ENCODE measurements at regions not wholly inside any gene's neighbourhood (a gene's known extent, or its start where the extent isn't known, plus 50 kb on each side); places are given as distances from the start of the nearest gene placed in this dataset.
"Not testable (repeated sequence)": the region's sequence is repeated elsewhere in the genome, so short reads cannot be mapped to it uniquely, and the experiment has no call there.

DNA sequence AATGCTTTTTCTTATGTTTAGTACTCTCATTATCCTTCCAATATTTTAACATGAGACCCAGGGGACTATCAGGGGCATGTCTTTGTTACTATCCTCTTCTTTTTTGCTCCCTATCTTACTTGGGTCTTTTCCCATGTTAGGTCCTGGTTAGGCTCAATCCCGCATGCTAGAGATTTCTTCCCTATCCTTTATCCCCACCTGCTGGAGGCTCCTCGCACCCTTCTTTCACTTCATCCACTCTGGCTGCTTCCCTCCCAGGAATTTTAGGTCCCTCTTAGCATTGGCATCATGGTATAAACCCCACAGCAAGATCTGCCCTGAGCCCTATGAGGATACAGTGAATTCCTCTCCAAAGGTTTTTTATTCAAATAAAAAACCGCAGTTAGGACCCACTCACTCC, 567.3 kb downstream of the ANKRD30B start:
- not testable (repeated sequence) for H3K9me3 ChIP-seq (ENCODE audit: control insufficient read depth in 4 of 4, insufficient read depth in 3 of 4, low read length in 3 of 4); H3K27me3 ChIP-seq (ENCODE audit: control insufficient read depth in 3 of 3, insufficient read depth in 3 of 3, low read length in 2 of 3); H3K9ac ChIP-seq (ENCODE audit: insufficient read depth in 1 of 2, low read length in 2 of 2); ATAC-seq (ENCODE audit: insufficient read depth, low FRiP score); H3K4me1 ChIP-seq (ENCODE audit: control insufficient read depth in 5 of 5, insufficient read depth in 5 of 5, low read length in 5 of 5); H3K27ac ChIP-seq (ENCODE audit: low read depth in 1 of 2, low read length in 1 of 2); H3K36me3 ChIP-seq (ENCODE audit: control insufficient read depth in 4 of 4, insufficient read depth in 4 of 4, low read length in 4 of 4); DNase-seq; H3K4me3 ChIP-seq
- 40 to 43% methylated on average over 3 of the region's 3 CpGs for WGBS, 2 donors

DNA sequence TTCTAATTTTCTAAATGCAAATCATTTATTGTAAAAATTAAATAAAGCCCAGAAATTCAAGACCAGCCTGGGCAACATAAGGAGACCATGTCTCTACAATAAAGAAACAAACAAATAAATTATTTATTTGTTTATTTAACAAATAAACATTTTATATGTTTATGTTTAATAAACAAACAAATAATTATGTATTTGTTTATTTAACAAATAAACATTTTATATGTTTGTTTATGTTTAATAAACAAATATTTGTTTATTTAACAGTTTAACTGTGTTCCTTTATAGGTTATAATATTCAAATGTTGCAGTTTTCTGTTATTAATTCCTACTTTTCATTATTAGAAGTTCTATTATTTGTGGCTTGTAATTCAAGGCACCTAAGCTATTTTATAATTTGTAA, 570.7 kb downstream of the ANKRD30B start:
- not testable (repeated sequence) for H3K4me1 ChIP-seq (ENCODE audit: control insufficient read depth in 5 of 5, insufficient read depth in 5 of 5, low read length in 5 of 5); ATAC-seq (ENCODE audit: insufficient read depth, low FRiP score); H3K27me3 ChIP-seq (ENCODE audit: control insufficient read depth in 3 of 3, insufficient read depth in 3 of 3, low read length in 2 of 3); H3K9ac ChIP-seq (ENCODE audit: insufficient read depth in 1 of 2, low read length in 2 of 2); H3K27ac ChIP-seq (ENCODE audit: low read depth in 1 of 2, low read length in 1 of 2); H3K9me3 ChIP-seq (ENCODE audit: control insufficient read depth in 4 of 4, insufficient read depth in 3 of 4, low read length in 3 of 4); H3K36me3 ChIP-seq (ENCODE audit: control insufficient read depth in 4 of 4, insufficient read depth in 4 of 4, low read length in 4 of 4); DNase-seq; H3K4me3 ChIP-seq

DNA sequence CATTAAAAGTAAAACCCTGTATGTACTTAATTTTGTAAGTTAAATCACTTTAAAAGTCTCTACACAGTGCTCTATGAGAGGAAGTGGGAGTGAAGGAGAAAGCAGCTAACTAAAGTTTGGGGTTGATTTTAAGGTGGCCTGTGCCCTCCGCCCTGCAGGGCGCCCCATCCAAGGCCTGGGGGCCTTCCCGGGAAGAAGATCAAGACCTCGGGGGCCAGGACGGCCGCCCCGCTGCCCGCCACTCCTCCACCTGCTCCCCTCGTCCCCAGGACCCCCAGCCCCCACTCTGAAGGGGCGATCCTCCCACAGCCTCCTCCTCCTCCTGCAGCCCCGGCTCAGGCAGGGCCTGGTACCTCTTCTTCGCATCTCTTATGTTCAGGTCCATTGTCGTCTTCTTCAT, 581.7 kb downstream of the ANKRD30B start:
- H3K36me3 ChIP-seq (ENCODE audit: control insufficient read depth in 4 of 4, insufficient read depth in 4 of 4, low read length in 4 of 4); H3K27ac ChIP-seq (ENCODE audit: low read depth in 1 of 2, low read length in 1 of 2); ATAC-seq (ENCODE audit: insufficient read depth, low FRiP score); H3K9ac ChIP-seq (ENCODE audit: insufficient read depth in 1 of 2, low read length in 2 of 2); DNase-seq; H3K27me3 ChIP-seq (ENCODE audit: control insufficient read depth in 3 of 3, insufficient read depth in 3 of 3, low read length in 2 of 3); H3K9me3 ChIP-seq (ENCODE audit: control insufficient read depth in 4 of 4, insufficient read depth in 3 of 4, low read length in 3 of 4); H3K4me1 ChIP-seq (ENCODE audit: control insufficient read depth in 5 of 5, insufficient read depth in 5 of 5, low read length in 5 of 5); H3K4me3 ChIP-seq: not testable (repeated sequence)
- WGBS, 2 donors = 77 to 94% methylated on average over 7 to 9 of the region's 13 CpGs

DNA sequence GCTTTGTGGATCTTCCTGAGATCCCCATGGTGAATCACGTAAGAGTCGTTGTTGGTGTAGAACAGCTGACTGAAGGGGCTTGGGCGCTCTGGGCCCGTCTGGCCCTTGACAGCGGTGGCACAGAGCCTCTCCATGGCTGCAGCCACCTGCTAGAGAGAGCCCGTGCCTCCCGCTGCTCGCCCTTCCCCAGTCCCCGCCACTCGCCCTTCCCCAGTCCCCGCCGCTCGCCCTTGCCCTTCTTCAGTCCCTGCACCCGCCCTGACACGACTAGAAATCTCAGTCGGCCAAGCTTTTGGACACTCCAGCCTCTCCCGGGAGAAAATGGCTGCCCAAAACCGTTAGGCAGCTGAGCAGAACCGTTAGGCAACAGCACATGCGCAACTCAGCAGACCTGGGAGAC, 582.2 kb downstream of the ANKRD30B start:
- not testable (repeated sequence) for ATAC-seq (ENCODE audit: insufficient read depth, low FRiP score); DNase-seq; H3K9me3 ChIP-seq (ENCODE audit: control insufficient read depth in 4 of 4, insufficient read depth in 3 of 4, low read length in 3 of 4); H3K36me3 ChIP-seq (ENCODE audit: control insufficient read depth in 4 of 4, insufficient read depth in 4 of 4, low read length in 4 of 4); H3K4me3 ChIP-seq; H3K9ac ChIP-seq (ENCODE audit: insufficient read depth in 1 of 2, low read length in 2 of 2); H3K4me1 ChIP-seq (ENCODE audit: control insufficient read depth in 5 of 5, insufficient read depth in 5 of 5, low read length in 5 of 5); H3K27me3 ChIP-seq (ENCODE audit: control insufficient read depth in 3 of 3, insufficient read depth in 3 of 3, low read length in 2 of 3); H3K27ac ChIP-seq (ENCODE audit: low read depth in 1 of 2, low read length in 1 of 2)
- 78 to 82% methylated on average over 15 to 20 of the region's 20 CpGs for WGBS, 2 donors

DNA sequence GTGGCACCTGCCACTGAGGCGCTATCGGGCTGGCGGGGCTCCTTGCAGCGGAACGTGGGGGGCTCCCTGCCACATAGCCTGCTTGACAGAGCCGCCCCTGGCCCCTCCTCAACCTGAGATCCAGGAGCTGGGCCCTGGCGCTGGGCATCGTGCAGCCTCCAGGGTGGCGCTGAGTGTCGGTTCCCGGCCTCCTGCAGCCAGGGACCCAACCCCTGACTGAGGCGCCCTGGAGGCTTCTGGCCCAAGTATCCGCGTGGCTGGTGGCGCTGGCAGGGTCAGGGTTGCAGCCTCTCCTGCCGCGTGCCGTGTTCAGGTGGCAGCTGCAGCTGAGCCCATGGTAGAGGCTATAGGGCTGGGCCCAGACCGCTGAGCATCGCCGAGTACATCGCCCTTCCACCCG, 582.6 kb downstream of the ANKRD30B start:
- WGBS, 2 donors = 91% methylated on average over 17 to 23 of the region's 23 CpGs
- ATAC-seq (ENCODE audit: insufficient read depth, low FRiP score); DNase-seq: not testable (repeated sequence)

DNA sequence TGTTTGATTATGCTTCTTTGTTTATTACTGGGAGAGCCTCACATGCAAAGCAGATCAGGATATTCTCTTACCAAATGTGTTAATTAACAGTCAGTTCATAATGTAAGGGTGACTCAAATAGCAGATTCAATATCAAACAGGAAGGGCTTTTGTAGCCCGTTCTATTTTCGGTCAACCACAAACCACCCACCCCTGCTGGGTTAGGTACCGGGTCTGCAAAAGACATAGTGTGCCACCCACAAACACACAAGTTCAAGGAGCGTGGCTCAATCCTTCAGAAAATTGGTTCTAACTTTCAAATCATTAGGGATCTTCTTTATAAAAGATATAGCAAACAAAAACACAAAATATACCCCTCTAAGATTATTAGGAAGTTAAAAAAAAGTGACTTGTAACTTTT, 627.7 kb downstream of the ANKRD30B start:
- DNase-seq; H3K36me3 ChIP-seq (ENCODE audit: control insufficient read depth in 4 of 4, insufficient read depth in 4 of 4, low read length in 4 of 4); H3K9ac ChIP-seq (ENCODE audit: insufficient read depth in 1 of 2, low read length in 2 of 2); H3K4me1 ChIP-seq (ENCODE audit: control insufficient read depth in 5 of 5, insufficient read depth in 5 of 5, low read length in 5 of 5); H3K9me3 ChIP-seq (ENCODE audit: control insufficient read depth in 4 of 4, insufficient read depth in 3 of 4, low read length in 3 of 4); H3K27ac ChIP-seq (ENCODE audit: low read depth in 1 of 2, low read length in 1 of 2); H3K4me3 ChIP-seq; H3K27me3 ChIP-seq (ENCODE audit: control insufficient read depth in 3 of 3, insufficient read depth in 3 of 3, low read length in 2 of 3); ATAC-seq (ENCODE audit: insufficient read depth, low FRiP score): not testable (repeated sequence)
- 79 to 81% methylated on average over 4 of the region's 4 CpGs for WGBS, 2 donors

More for the DNA sequence above, 582.6 kb downstream of the ANKRD30B start:
- not testable (repeated sequence) for H3K27ac ChIP-seq (ENCODE audit: low read depth in 1 of 2, low read length in 1 of 2); H3K4me3 ChIP-seq; H3K9me3 ChIP-seq (ENCODE audit: control insufficient read depth in 4 of 4, insufficient read depth in 3 of 4, low read length in 3 of 4); H3K9ac ChIP-seq (ENCODE audit: insufficient read depth in 1 of 2, low read length in 2 of 2); H3K36me3 ChIP-seq (ENCODE audit: control insufficient read depth in 4 of 4, insufficient read depth in 4 of 4, low read length in 4 of 4); H3K4me1 ChIP-seq (ENCODE audit: control insufficient read depth in 5 of 5, insufficient read depth in 5 of 5, low read length in 5 of 5); H3K27me3 ChIP-seq (ENCODE audit: control insufficient read depth in 3 of 3, insufficient read depth in 3 of 3, low read length in 2 of 3)

DNA sequence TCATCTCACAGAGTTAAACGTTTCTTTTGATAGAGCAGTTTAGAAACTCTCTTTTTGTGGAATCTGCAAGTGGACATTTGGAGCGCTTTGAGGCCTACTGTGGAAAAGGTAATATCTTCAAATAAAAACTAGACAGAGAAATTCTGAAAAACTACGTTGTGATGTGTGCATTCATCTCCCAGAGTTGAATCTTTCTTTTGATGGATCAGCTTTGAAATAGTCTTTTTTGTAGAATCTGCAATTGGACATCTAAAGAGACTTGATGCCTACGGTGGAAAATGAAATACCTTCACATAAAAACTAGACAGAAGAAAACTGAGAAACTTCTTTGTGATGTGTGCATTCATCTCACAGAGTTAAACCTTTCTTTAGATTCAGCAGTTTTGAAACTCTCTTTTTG, 659.9 kb downstream of the ANKRD30B start:
- DNase-seq = peak in 1 of 3 donors; percentile 3
- H3K4me1 ChIP-seq (ENCODE audit: control insufficient read depth in 5 of 5, insufficient read depth in 5 of 5, low read length in 5 of 5); H3K27ac ChIP-seq (ENCODE audit: low read depth in 1 of 2, low read length in 1 of 2); H3K27me3 ChIP-seq (ENCODE audit: control insufficient read depth in 3 of 3, insufficient read depth in 3 of 3, low read length in 2 of 3); H3K9ac ChIP-seq (ENCODE audit: insufficient read depth in 1 of 2, low read length in 2 of 2); H3K36me3 ChIP-seq (ENCODE audit: control insufficient read depth in 4 of 4, insufficient read depth in 4 of 4, low read length in 4 of 4); H3K4me3 ChIP-seq; ATAC-seq (ENCODE audit: insufficient read depth, low FRiP score): not testable (repeated sequence)
- WGBS, 2 donors = 50 to 59% methylated on average over 4 of the region's 4 CpGs
- peaks cover 0 to 23% (median 3%) of the 10 kb centered on the region in 4 donors for H3K9me3 ChIP-seq (ENCODE audit: control insufficient read depth in 4 of 4, insufficient read depth in 3 of 4, low read length in 3 of 4)
